GM04504 (cell line): ENCODE measurements at regions not wholly inside any gene's neighbourhood (a gene's known extent, or its start where the extent isn't known, plus 50 kb on each side); places are given as distances from the start of the nearest gene placed in this dataset.

Experiments used
- DNase-seq: peaks from one replicate; pipeline ENCODE4 v3.0.0-alpha.2; 2012; ENCODE audit warnings: low read depth

DNA sequence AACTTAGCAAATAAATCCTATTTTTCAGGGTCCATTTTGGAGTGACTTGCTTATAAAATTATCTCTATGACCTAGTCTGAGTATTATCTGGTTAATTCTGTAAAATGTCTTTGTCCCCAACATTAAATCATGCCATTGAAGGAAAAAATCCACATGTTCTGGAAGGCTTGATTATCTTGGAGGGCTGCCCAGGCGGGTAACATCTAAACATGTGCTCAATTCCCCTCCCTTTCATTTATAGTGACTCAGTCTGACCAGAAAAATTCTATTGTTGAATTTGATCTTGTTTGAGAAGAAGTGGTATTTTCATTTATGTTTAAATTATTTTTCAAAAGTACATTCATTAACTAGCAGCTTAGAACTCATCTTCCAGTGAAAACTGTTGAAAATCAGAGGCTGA, 55.4 kb upstream of the SLC10A7 start:
- DNase-seq, result no peak

DNA sequence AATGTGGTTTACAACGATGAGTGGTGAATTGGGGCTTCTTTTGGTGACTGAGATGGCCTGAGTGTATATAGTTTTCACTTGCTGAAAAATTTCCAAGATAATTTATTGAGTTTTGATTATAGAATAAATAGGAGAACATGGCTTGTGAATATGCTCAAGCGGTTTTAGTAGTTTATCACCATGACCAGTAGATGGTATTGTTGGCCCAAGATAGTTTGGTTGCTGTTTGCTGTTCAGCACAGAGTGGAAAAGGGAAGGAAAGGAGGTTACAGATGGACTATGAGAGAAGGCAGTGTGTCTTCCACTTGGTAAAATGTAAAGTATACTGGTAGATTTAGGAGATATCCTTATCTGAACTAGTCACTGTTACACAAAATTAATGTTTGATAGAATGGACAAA, 55.8 kb upstream of the POU4F2 start:
- no peak for DNase-seq

DNA sequence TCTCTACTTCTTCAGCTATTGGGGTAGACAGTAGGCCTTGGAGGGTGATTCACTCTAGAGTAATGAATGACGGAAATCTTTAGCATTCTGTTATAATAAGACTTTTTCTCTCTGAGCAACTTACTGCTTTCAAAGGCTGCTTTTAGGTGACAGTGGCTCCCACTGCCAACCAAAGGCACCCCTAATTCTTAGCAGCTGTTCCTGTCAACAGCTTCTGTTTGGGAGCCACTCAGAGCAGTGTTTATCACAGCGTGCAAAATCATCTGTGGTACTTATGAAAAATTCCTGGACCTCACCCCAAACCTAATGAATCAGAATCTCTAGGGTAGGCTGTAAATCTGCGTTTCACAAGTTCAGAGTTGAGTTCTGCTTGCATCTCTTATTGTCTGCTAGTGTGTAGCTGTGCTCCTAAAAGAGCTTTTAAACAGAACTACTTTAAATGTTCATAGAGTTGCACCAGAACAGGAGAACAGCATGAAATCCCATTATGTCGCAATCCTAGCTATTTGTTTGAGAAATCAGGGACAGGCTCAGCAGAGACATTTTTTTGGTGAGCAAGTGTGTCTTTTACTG, 52.8 kb upstream of the POU4F2 start:
- DNase-seq, result peak; percentile 44
